CD4-positive, alpha-beta T cell (primary cell): ENCODE measurements at regions not wholly inside any gene's neighbourhood (a gene's known extent, or its start where the extent isn't known, plus 50 kb on each side); places are given as distances from the start of the nearest gene placed in this dataset.

ENCODE experiments used
- ATAC-seq: fragments of 200-7000 bp; cut with Tn5 transposase; one replicate; pipeline ENCODE4 v1.10.0; 2022; ENCODE audit warnings: mild to moderate bottlenecking; ENCODE audit not compliant: poor library complexity
- CTCF ChIA-PET: fragments of 350-600 bp; sonication (Branson Sonifier 250); formaldehyde crosslinking; loops from one replicate; lab custom pipeline; 2021; ENCODE audit warnings: antibody characterized with exemption, inconsistent platforms; lab: Charles Lee
- POLR2A ChIA-PET: fragments of 350-600 bp; sonication (Branson Sonifier 250); formaldehyde crosslinking; loops from one replicate; lab custom pipeline; 2021; ENCODE audit warnings: antibody characterized with exemption, inconsistent platforms; lab: Charles Lee
- DNase-seq, 14 experiments: peaks; one replicate each; pipeline ENCODE4 v3.0.0-alpha.2; 2013 to 2020; ENCODE audit warnings: mixed read lengths in 2 of 14
- H3K27ac ChIP-seq, 2 donors: one replicate each; pipeline versions ENCODE4 v1.5.1 to v1.7.0; 2013; ENCODE audit warnings: low read length in 2 of 2, low read depth in 1 of 2, mild to moderate bottlenecking in 1 of 2
- H3K27me3 ChIP-seq, 2 experiments: 1 replicate in 1 of 2; 2 replicates in 1 of 2; pipeline versions ENCODE4 v1.6.1 to v1.7.0; 2013; ENCODE audit warnings: low read length in 2 of 2, control low read depth in 1 of 2, mild to moderate bottlenecking in 1 of 2, moderate library complexity in 1 of 2; ENCODE audit not compliant: insufficient read depth in 2 of 2, control insufficient read depth in 1 of 2
- H3K36me3 ChIP-seq: one replicate; pipeline ENCODE4 v1.6.1; 2013; ENCODE audit warnings: low read length, control low read depth; ENCODE audit not compliant: insufficient read depth
- H3K4me1 ChIP-seq: one replicate; pipeline ENCODE4 v1.6.1; 2013; ENCODE audit warnings: low read length, control low read depth; ENCODE audit not compliant: insufficient read depth
- H3K4me3 ChIP-seq: one replicate; pipeline ENCODE4 v1.5.1; 2013; ENCODE audit warnings: mild to moderate bottlenecking, low read length, moderate library complexity
- H3K9me3 ChIP-seq, 2 experiments: 1 replicate in 1 of 2; 2 replicates in 1 of 2; pipeline versions ENCODE4 v1.6.1 to v1.7.0; 2013; ENCODE audit warnings: low read length in 2 of 2, mild to moderate bottlenecking in 2 of 2, control low read depth in 1 of 2, moderate library complexity in 1 of 2; ENCODE audit not compliant: control insufficient read depth in 1 of 2, insufficient read depth in 1 of 2
- H3K27ac Mint-ChIP-seq: one replicate; pipeline ENCODE4 v1.8.0; 2020; ENCODE audit warnings: mixed read lengths
- H3K27me3 Mint-ChIP-seq: one replicate; pipeline ENCODE4 v1.8.0; 2021; ENCODE audit warnings: mixed read lengths
- H3K36me3 Mint-ChIP-seq: one replicate; pipeline ENCODE4 v1.8.0; 2021; ENCODE audit warnings: low read depth, mixed read lengths
- H3K4me1 Mint-ChIP-seq: one replicate; pipeline ENCODE4 v1.8.0; 2021; ENCODE audit warnings: low read depth, mixed read lengths
- H3K4me3 Mint-ChIP-seq: one replicate; pipeline ENCODE4 v1.8.0; 2020; ENCODE audit warnings: mild to moderate bottlenecking, mixed read lengths
- H3K9me3 Mint-ChIP-seq: one replicate; pipeline ENCODE4 v1.8.0; 2020; ENCODE audit warnings: mixed read lengths
- intact Hi-C, 2 experiments: fragments of 100-400 bp; cut with DNase I in 1 of 2; cut with micrococcal nuclease in 1 of 2; formaldehyde crosslinking; loops; one replicate each; pipeline versions ENCODE4 v1.15.1 to v1.9.0; 2023 to 2025; cut with DNase I, micrococcal nuclease
- TF ChIP-seq, protein P1 (sequence below): fragments of 200-600 bp; IDR thresholded peaks from one replicate; pipeline ENCODE4 v1.8.0; 2022; ENCODE audit warnings: antibody characterized with exemption, mild to moderate bottlenecking

- no peak for DNase-seq
- no peak overlapping the region for H3K4me3 Mint-ChIP-seq
- intact Hi-C loops = no loop called here
- H3K27me3 Mint-ChIP-seq = no peaks in the 10 kb centered on the region
- no peaks in the 10 kb centered on the region for H3K9me3 ChIP-seq
- ATAC-seq = no peak
- no peaks in the 10 kb centered on the region for H3K9me3 Mint-ChIP-seq
- H3K4me3 ChIP-seq = no peak overlapping the region
- H3K27ac ChIP-seq = no peak overlapping the region
- ChIA-PET POLR2A (no interaction called here), CTCF (no interaction called here)
- H3K27ac Mint-ChIP-seq = no peak overlapping the region
- no peaks in the 10 kb centered on the region for H3K4me1 Mint-ChIP-seq
- H3K36me3 Mint-ChIP-seq = no peaks in the 10 kb centered on the region
- H3K4me1 ChIP-seq = no peaks in the 10 kb centered on the region
- H3K27me3 ChIP-seq = no peaks in the 10 kb centered on the region
- TF ChIP-seq, protein P1, sequence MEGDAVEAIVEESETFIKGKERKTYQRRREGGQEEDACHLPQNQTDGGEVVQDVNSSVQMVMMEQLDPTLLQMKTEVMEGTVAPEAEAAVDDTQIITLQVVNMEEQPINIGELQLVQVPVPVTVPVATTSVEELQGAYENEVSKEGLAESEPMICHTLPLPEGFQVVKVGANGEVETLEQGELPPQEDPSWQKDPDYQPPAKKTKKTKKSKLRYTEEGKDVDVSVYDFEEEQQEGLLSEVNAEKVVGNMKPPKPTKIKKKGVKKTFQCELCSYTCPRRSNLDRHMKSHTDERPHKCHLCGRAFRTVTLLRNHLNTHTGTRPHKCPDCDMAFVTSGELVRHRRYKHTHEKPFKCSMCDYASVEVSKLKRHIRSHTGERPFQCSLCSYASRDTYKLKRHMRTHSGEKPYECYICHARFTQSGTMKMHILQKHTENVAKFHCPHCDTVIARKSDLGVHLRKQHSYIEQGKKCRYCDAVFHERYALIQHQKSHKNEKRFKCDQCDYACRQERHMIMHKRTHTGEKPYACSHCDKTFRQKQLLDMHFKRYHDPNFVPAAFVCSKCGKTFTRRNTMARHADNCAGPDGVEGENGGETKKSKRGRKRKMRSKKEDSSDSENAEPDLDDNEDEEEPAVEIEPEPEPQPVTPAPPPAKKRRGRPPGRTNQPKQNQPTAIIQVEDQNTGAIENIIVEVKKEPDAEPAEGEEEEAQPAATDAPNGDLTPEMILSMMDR = no peak
- H3K36me3 ChIP-seq = no peaks in the 10 kb centered on the region
Measured at GRCh38 chrX:39805022-39805421, 292.7 kb downstream of the BCOR start.

GRCh38 chrX:39805825-39806224, 291.9 kb downstream of the BCOR start:
- Histone ChIP-seq H3K4me1 (no peaks in the 10 kb centered on the region), H3K27ac (no peak overlapping the region), H3K36me3 (no peaks in the 10 kb centered on the region), H3K4me3 (no peak overlapping the region), H3K27me3 (no peaks in the 10 kb centered on the region), H3K9me3 (no peaks in the 10 kb centered on the region)
- no peak for DNase-seq
- intact Hi-C loops = no loop called here
- ATAC-seq = no peak
- Mint-ChIP-seq H3K36me3 (no peaks in the 10 kb centered on the region), H3K4me3 (no peak overlapping the region), H3K9me3 (no peaks in the 10 kb centered on the region), H3K27me3 (no peaks in the 10 kb centered on the region), H3K27ac (no peak overlapping the region), H3K4me1 (no peaks in the 10 kb centered on the region)
- POLR2A ChIA-PET = no interaction called here
- TF ChIP-seq, protein P1 = no peak
- CTCF ChIA-PET = no interaction called here

DNA sequence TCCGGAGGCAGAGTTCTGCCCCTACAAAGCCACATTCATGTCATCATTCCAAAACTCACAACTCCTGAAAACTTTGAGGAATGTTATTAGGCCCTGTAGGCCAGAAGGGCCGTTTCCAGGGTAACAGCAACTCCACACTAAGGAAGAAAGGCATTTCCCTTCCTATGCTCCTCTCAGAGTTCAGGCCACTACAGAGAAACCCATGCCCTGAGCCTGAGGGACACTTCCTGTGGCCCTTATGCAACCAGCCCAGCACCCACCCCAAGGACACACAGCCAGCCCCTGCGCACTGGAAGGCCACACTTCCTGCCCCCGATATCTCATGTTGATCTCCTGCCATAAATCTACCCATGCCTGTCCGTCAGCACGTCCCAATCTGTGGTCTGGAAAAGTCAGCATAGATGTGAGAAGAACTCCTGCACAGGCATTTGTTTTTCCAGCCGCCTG, 289.3 kb downstream of the BCOR start:
- Mint-ChIP-seq H3K36me3 (no peaks in the 10 kb centered on the region), H3K4me3 (no peak overlapping the region), H3K9me3 (no peaks in the 10 kb centered on the region), H3K4me1 (no peaks in the 10 kb centered on the region), H3K27ac (no peak overlapping the region), H3K27me3 (no peaks in the 10 kb centered on the region)
- intact Hi-C loops = no loop called here
- POLR2A ChIA-PET = no interaction called here
- DNase-seq (no peak), ATAC-seq (no peak)
- no peaks in the 10 kb centered on the region for H3K27me3 ChIP-seq
- H3K4me1 ChIP-seq = no peaks in the 10 kb centered on the region
- TF ChIP-seq, protein P1 = no peak
- H3K4me3 ChIP-seq = no peak overlapping the region
- H3K9me3 ChIP-seq = no peaks in the 10 kb centered on the region
- H3K36me3 ChIP-seq = no peaks in the 10 kb centered on the region
- CTCF ChIA-PET = no interaction called here
- H3K27ac ChIP-seq = no peak overlapping the region
